Dedifferentiated amniotic fluid mesenchymal stem cell (primary cell): ENCODE measurements at regions not wholly inside any gene's neighbourhood (a gene's known extent, or its start where the extent isn't known, plus 50 kb on each side); places are given as distances from the start of the nearest gene placed in this dataset.
A peak's percentile ranks its signal among the peaks of the same experiment; 100 is the strongest.

Experiments
- DNase-seq: peaks from one replicate; pipeline ENCODE4 v3.0.0-alpha.2; 2016; ENCODE audit errors: extremely low spot score

DNA sequence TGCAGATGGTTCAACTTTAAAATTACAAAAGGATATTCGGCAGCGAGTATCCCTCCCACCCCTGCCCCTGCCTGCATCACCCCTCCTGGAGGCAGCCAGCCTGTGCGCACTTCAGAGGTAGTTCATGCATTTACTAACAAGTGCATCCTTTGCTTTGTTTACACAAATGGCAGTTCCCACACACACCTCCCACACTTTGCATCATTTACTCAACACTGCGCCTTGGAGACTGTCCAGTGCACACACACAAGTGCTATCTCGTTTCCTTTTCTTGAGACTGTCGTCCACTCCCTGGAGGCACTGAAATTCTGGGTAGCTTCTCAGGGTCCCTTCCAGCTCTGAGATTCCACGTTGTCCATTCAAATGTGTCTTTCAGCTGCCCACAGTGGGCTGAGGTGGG, 53.1 kb upstream of the VSX1 start:
- DNase-seq = no peak

DNA sequence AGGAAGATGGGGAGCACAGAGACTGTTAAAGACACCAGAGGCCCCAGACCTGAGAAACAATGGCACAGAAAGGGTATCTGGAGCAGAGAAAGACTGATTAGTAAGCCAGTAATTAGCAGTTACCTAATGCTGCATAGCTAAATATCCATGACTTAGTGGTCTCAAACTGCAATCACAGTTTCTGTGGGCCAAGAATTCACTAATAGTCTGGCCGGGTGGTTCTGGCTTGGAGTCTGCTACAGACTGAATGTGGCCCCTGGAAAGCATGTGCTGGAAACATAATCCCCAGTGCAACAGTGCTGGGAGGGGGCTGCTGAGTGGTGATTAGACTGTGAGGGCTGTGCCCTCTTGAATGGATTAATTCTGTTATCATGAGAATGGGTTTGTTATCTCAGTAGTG, 54.1 kb upstream of the VSX1 start:
- no peak for DNase-seq

DNA sequence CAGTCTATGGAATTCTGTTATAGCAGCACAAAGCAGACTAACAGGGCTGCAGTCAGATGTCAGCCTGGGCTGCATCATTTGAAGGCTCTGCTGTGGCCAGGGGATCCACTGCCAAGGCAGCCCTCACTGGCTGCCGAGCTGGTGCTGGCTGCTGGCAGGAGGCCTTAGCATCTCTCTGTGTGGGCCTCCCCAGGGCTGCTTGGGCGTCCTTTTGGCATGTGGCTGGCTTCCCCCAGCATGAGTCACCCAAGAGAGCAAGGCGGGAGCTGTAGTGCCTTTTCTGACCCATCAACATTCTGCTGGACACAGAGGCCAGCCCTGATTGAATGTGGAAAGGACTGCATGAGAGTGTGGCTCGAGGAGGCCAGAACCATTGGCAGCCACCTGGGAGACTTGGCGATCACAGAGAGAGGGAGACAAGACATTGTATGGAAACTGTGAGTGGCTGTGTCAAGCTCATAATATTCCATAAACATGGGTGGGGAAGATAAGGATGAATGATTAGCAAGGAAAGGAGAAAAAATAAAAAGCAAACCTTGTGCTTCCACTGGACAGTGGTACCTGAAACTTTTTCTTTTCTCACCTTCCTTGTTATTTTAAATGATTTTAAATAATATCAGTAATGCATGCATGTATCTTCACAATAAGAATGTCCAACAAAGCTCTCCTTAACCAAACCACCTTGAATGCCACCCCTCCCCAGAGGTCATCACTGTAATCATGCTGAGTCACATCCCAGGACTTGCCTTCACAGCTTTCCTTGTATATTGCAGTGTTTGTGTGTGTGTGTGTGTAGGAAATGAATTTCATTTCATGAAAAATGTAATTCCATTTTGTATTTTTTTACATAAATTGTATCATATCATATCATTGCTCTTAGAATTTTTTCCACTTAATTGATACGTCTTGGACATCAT, 55.0 kb upstream of the VSX1 start:
- peak; percentile 81 for DNase-seq

DNA sequence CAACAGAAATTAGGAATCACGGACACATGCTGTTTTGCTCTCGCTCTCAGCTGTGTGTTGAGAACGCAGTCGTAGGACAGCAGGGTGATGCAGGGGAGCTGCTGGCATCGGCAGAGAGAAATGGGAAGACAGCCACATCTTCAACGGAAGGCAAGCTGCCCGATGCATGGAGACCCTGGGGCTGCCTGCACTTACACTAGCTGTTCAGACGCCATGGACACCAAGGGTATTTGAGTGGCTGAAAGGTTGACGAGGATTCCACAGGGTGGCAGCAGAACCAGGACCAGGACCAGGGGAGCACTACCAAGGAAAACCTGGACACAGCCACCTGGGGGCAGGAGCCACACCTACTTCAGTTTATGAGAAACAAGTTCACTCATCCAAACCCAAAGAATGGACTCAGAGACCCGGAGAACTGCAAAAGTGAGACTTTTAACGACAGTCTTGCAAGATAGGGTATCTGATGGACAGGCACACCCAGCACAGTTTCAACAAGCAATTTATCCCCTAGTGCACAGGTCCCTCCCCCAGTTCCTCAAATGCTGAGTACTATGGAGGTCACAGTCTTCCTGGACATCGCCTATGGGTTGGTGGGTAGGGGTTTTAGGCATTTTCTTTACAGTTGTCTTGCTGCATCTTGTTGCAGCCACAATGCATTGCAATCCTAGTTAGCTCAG, 56.3 kb upstream of the ENTPD6 start:
- no peak for DNase-seq

DNA sequence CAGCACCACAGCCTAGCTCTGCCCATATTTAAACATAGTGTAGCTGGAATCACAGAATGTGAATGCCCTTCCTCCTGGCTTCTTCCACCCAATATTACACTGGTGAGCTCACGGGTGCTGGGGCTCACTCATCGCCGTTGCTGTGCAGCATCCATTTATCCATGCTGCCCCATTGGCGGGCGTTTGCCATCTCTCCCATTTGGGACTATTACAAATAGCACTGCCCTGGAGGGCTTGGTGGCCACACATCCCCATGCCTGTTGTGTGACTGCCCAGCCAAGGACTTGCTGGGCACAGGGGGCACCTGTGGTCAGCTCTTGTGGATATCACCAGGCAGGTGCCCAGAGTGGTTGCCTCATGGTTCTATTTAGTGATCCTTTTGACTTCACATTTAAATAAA, 54.5 kb upstream of the ENTPD6 start:
- DNase-seq = no peak

DNA sequence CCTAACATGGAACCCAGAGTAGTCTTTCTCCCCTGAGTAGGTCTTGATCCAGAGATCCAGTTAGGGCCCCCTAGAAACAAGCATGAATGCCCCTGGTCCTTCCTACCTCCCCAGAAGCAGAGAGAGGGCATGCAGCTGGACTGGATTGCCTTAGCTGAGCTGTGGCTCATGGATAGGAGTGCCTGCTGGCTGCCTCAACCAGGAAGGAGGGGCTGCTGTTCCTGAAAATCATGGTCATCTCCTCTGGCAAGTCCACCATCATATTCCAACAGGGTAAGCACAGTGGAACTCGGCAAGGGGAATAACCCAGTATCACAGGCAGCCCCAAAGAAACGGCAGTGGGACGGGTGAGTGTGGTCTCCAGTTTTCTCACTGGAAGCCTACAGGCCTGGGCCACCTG, 53.1 kb upstream of the ENTPD6 start:
- DNase-seq = no peak

DNA sequence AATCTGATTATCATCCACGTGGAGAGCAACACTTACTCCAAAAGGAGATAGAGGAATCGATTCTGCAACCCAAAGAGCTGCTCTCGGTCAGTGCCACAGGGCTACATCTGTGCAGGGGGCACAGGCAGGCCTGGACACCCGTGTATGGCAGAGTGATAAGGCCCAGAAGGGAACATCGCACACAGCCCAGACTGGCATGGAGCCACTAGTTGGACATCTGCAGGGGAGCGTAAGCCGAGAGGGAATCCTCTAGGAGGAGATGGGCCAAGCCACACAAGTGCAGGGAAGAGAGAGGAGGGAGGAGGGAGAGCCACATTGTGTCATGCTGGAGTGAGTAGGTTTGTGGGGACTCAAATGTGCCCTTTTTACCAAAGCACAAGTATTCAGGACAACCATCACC, 50.4 kb upstream of the ENTPD6 start:
- DNase-seq = no peak
